ENCODE measurements at regions not wholly inside any gene's neighbourhood (a gene's known extent, or its start where the extent isn't known, plus 50 kb on each side); places are given as distances from the start of the nearest gene placed in this dataset.

GRCh38 chr21:25424048-25424447, 183.2 kb downstream of the MRPL39 start:
- ATAC-seq (ENCODE audit: low FRiP score in 2 of 2) (no peak), DNase-seq (no peak)
- Histone ChIP-seq H3K4me3 (no peak overlapping the region), H3K4me1 (no peaks in the 10 kb centered on the region), H3K27ac (no peak overlapping the region), H3K36me3 (no peaks in the 10 kb centered on the region), H3K9me3 (no peaks in the 10 kb centered on the region), H3K27me3 (no peaks in the 10 kb centered on the region)
- WGBS, 2 donors: 72 to 79% methylated on average over 4 of the region's 4 CpGs
- TF ChIP-seq POLR2A (IDR thresholded peaks at IDR 0.05): no peak
- no peak for TF ChIP-seq POLR2AphosphoS5 (IDR thresholded peaks at IDR 0.05)
- no peak for TF ChIP-seq EP300 (IDR thresholded peaks at IDR 0.05)
- no peak for TF ChIP-seq CTCF (IDR thresholded peaks at IDR 0.05)

- H3K9me3 ChIP-seq: no peaks in the 10 kb centered on the region
- H3K36me3 ChIP-seq: no peaks in the 10 kb centered on the region
- WGBS, 2 donors: 79 to 83% methylated on average over 4 of the region's 4 CpGs
- H3K27me3 ChIP-seq: no peaks in the 10 kb centered on the region
- no peaks in the 10 kb centered on the region for H3K4me1 ChIP-seq
- TF ChIP-seq EP300 (IDR thresholded peaks at IDR 0.05): no peak
- no peak for TF ChIP-seq CTCF (IDR thresholded peaks at IDR 0.05)
- TF ChIP-seq POLR2AphosphoS5 (IDR thresholded peaks at IDR 0.05): no peak
- TF ChIP-seq POLR2A (IDR thresholded peaks at IDR 0.05): no peak
- no peak for ATAC-seq (ENCODE audit: low FRiP score in 2 of 2)
- no peak overlapping the region for H3K27ac ChIP-seq
- DNase-seq: no peak
- no peak overlapping the region for H3K4me3 ChIP-seq
Observed at GRCh38 chr21:25422610-25423608, 184.4 kb downstream of the MRPL39 start.

DNA sequence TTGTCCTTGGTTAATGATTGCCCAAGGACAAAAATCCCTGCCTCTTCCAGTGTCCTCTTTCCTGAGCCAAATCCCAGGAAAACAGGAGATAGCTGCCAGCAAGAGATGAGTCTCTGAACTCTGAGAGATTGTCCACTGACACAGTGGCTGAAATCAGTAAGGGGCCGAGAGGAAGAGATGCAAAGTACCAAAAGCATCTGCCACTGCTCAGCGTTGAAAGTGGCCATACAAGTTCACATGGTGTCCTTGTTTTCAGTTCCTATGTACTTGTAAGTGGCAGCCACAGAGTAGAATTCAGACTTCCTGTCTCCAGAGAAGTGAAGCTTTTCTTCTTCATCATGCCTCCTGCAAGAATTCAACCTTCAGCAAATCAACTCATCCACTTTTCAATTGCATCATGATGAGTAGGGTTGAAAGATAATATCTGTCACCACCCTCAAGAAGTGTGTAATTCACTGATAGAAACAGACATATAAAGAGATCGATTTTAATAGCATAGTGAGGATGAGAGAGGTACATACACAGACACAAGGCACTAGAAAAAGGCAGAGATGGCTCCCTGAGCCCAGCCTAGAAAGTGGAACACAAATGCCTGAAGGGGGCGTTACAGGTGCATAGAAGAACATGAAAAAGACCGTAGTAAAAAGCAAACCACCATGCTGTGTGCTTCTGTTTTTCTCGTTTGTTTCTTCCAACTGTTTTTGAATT, 185.8 kb downstream of the MRPL39 start:
- Histone ChIP-seq H3K27ac (no peak overlapping the region), H3K4me3 (no peak overlapping the region), H3K4me1 (no peaks in the 10 kb centered on the region), H3K27me3 (no peaks in the 10 kb centered on the region), H3K36me3 (no peaks in the 10 kb centered on the region), H3K9me3 (no peaks in the 10 kb centered on the region)
- ATAC-seq (ENCODE audit: low FRiP score in 2 of 2) (peak in 1 of 2 donors; percentile 72), DNase-seq (no peak)
- TF ChIP-seq CTCF (IDR thresholded peaks at IDR 0.05): peak in 4 of 6 experiments; percentile 11 to 40 (median 34)
- TF ChIP-seq POLR2A (IDR thresholded peaks at IDR 0.05): no peak
- WGBS, 2 donors: 19 to 31% methylated on average over 6 of the region's 6 CpGs

GRCh38 chr21:25420831-25421230, 186.4 kb downstream of the MRPL39 start:
- Histone ChIP-seq H3K4me3 (no peak overlapping the region), H3K36me3 (no peaks in the 10 kb centered on the region), H3K27me3 (no peaks in the 10 kb centered on the region), H3K4me1 (no peaks in the 10 kb centered on the region), H3K27ac (no peak overlapping the region), H3K9me3 (no peaks in the 10 kb centered on the region)
- ATAC-seq (ENCODE audit: low FRiP score in 2 of 2): no peak
- 75 to 89% methylated on average over 4 of the region's 4 CpGs for WGBS, 2 donors
- no peak for DNase-seq
- TF ChIP-seq CTCF (IDR thresholded peaks at IDR 0.05) (no peak), POLR2AphosphoS5 (IDR thresholded peaks at IDR 0.05) (no peak), POLR2A (IDR thresholded peaks at IDR 0.05) (no peak), EP300 (IDR thresholded peaks at IDR 0.05) (no peak)
